Testis (tissue), 2 donors: ENCODE measurements at regions not wholly inside any gene's neighbourhood (a gene's known extent, or its start where the extent isn't known, plus 50 kb on each side); places are given as distances from the start of the nearest gene placed in this dataset.

Experiments used
- CTCF ChIP-seq, 3 experiments: fragments of 450-650 bp in 2 of 3; fragments of 200-600 bp in 1 of 3; sonication (generic) in 1 of 3; IDR thresholded peaks; one replicate each; pipeline ENCODE4 v1.5.1; 2016 to 2019; ENCODE audit warnings: antibody characterized with exemption in 3 of 3, mild to moderate bottlenecking in 2 of 3, moderate library complexity in 1 of 3
- POLR2A ChIP-seq: fragments of 450-650 bp; IDR thresholded peaks from one replicate; pipeline ENCODE4 v1.6.1; 2017; ENCODE audit warnings: antibody characterized with exemption, mild to moderate bottlenecking, moderate library complexity

GRCh38 chr1:29655945-29656850 is 419.9 kb downstream of the PTPRU start:
- TF ChIP-seq CTCF (IDR thresholded peaks at IDR 0.05) (no peak), POLR2A (no peak)
